H9 (cell line): ENCODE measurements at regions not wholly inside any gene's neighbourhood (a gene's known extent, or its start where the extent isn't known, plus 50 kb on each side); places are given as distances from the start of the nearest gene placed in this dataset.

Experiments used
- DNase-seq: peaks from one replicate; pipeline ENCODE4 v3.0.0-alpha.2; 2017
- H2AFZ ChIP-seq: one replicate; pipeline ENCODE4 v1.6.1; 2013; ENCODE audit warnings: mild to moderate bottlenecking, low read length, control low read depth, moderate library complexity
- H2AK5ac ChIP-seq: 2 replicates; pipeline ENCODE4 v1.6.1; 2013; ENCODE audit warnings: low read length, control low read depth, mixed read lengths; ENCODE audit not compliant: insufficient read length
- H2BK120ac ChIP-seq: one replicate; pipeline ENCODE4 v1.6.1; 2013; ENCODE audit warnings: low read depth, mild to moderate bottlenecking, low read length, control low read depth, inconsistent platforms; ENCODE audit not compliant: poor library complexity, severe bottlenecking
- H2BK12ac ChIP-seq: 2 replicates; pipeline ENCODE4 v1.6.1; 2013; ENCODE audit warnings: low read length, control low read depth, mixed read lengths, low read depth; ENCODE audit not compliant: insufficient read length
- H2BK15ac ChIP-seq: 2 replicates; pipeline ENCODE4 v1.6.1; 2013; ENCODE audit warnings: low read depth, low read length, control low read depth
- H2BK20ac ChIP-seq: one replicate; pipeline ENCODE4 v1.6.1; 2013; ENCODE audit warnings: low read depth, mild to moderate bottlenecking, low read length, control low read depth, inconsistent platforms; ENCODE audit not compliant: poor library complexity, severe bottlenecking
- H2BK5ac ChIP-seq: 2 replicates; pipeline ENCODE4 v1.6.1; 2013; ENCODE audit warnings: low read length, control low read depth, mixed read lengths; ENCODE audit not compliant: insufficient read length
- H3K14ac ChIP-seq: 2 replicates; pipeline ENCODE4 v1.6.1; 2013; ENCODE audit warnings: low read length, control low read depth; ENCODE audit not compliant: insufficient read depth
- H3K18ac ChIP-seq: 2 replicates; pipeline ENCODE4 v1.6.1; 2013; ENCODE audit warnings: low read depth, mild to moderate bottlenecking, mixed read lengths, low read length, control low read depth; ENCODE audit not compliant: insufficient read length
- H3K23ac ChIP-seq: 2 replicates; pipeline ENCODE4 v1.6.1; 2013; ENCODE audit warnings: low read length, control low read depth, mixed read lengths, low read depth; ENCODE audit not compliant: insufficient read length
- H3K23me2 ChIP-seq: 2 replicates; pipeline ENCODE4 v1.6.1; 2013; ENCODE audit warnings: low read depth, mild to moderate bottlenecking, mixed read lengths, low read length, control low read depth; ENCODE audit not compliant: insufficient read length, poor library complexity, severe bottlenecking
- H3K27ac ChIP-seq: 2 replicates; pipeline ENCODE4 v1.5.1; 2013; ENCODE audit warnings: low read length, control low read depth, mixed read lengths, low read depth; ENCODE audit not compliant: insufficient read length
- H3K27me3 ChIP-seq: 2 replicates; pipeline ENCODE4 v1.6.1; 2013; ENCODE audit warnings: low read length, control low read depth, inconsistent platforms; ENCODE audit not compliant: insufficient read depth
- H3K4ac ChIP-seq: 2 replicates; pipeline ENCODE4 v1.6.1; 2013; ENCODE audit warnings: low read depth, mild to moderate bottlenecking, control low read depth, inconsistent platforms, low read length, moderate library complexity
- H3K4me1 ChIP-seq: 2 replicates; pipeline ENCODE4 v1.6.1; 2013; ENCODE audit warnings: low read length, control low read depth, inconsistent platforms; ENCODE audit not compliant: insufficient read depth
- H3K4me2 ChIP-seq: 2 replicates; pipeline ENCODE4 v1.6.1; 2013; ENCODE audit warnings: low read length, control low read depth, mixed read lengths; ENCODE audit not compliant: insufficient read length, insufficient read depth
- H3K56ac ChIP-seq: 2 replicates; pipeline ENCODE4 v1.6.1; 2013; ENCODE audit warnings: low read depth, mild to moderate bottlenecking, mixed read lengths, low read length, control low read depth; ENCODE audit not compliant: insufficient read length
- H3K79me1 ChIP-seq: 2 replicates; pipeline ENCODE4 v1.6.1; 2013; ENCODE audit warnings: low read depth, mild to moderate bottlenecking, moderate library complexity, low read length, control low read depth, inconsistent platforms; ENCODE audit not compliant: insufficient read depth, poor library complexity, severe bottlenecking
- H3K79me2 ChIP-seq: 2 replicates; pipeline ENCODE4 v1.6.1; 2013; ENCODE audit warnings: low read length, control low read depth, inconsistent platforms; ENCODE audit not compliant: insufficient read depth
- H3K9ac ChIP-seq: 2 replicates; pipeline ENCODE4 v1.6.1; 2013; ENCODE audit warnings: low read length, control low read depth, mixed read lengths; ENCODE audit not compliant: insufficient read length; ENCODE audit errors: extremely low read depth
- H3K9me3 ChIP-seq: one replicate; pipeline ENCODE4 v1.6.1; 2013; ENCODE audit warnings: low read depth, low read length, inconsistent platforms; ENCODE audit not compliant: control insufficient read depth
- H3T11ph ChIP-seq: one replicate; pipeline ENCODE4 v1.6.1; 2013; ENCODE audit warnings: mild to moderate bottlenecking, low read length, control low read depth, inconsistent platforms
- H4K20me1 ChIP-seq: one replicate; pipeline ENCODE4 v1.6.1; 2013; ENCODE audit not compliant: control insufficient read depth, insufficient read length, insufficient read depth
- H4K5ac ChIP-seq: 2 replicates; pipeline ENCODE4 v1.6.1; 2013; ENCODE audit warnings: low read depth, mild to moderate bottlenecking, mixed read lengths, low read length, control low read depth; ENCODE audit not compliant: insufficient read length
- H4K8ac ChIP-seq: replicated peaks from 2 replicates; pipeline ENCODE4 v1.6.1; 2013; ENCODE audit warnings: low read length, control low read depth, mixed read lengths, low read depth; ENCODE audit not compliant: insufficient read length
- H4K91ac ChIP-seq: 2 replicates; pipeline ENCODE4 v1.6.1; 2013; ENCODE audit warnings: low read depth, mild to moderate bottlenecking, moderate library complexity, mixed read lengths, low read length, control low read depth; ENCODE audit not compliant: insufficient read length
- H3K27ac Mint-ChIP-seq, 3 experiments: 2 replicates in 2 of 3; 3 replicates in 1 of 3; pipeline ENCODE4 v1.8.0; 2020 to 2021; ENCODE audit warnings: mixed read lengths in 3 of 3, mild to moderate bottlenecking in 1 of 3, moderate library complexity in 1 of 3
- H3K27me3 Mint-ChIP-seq: 2 replicates; pipeline ENCODE4 v1.8.0; 2021; ENCODE audit warnings: low read depth, mild to moderate bottlenecking, moderate library complexity, mixed read lengths
- H3K36me3 Mint-ChIP-seq, 3 experiments: 2 replicates in 2 of 3; 3 replicates in 1 of 3; pipeline ENCODE4 v1.8.0; 2020 to 2021; ENCODE audit warnings: low read depth in 3 of 3, mixed read lengths in 3 of 3; ENCODE audit not compliant: insufficient read depth in 1 of 3
- H3K4me1 Mint-ChIP-seq, 2 experiments: 2 replicates each; pipeline ENCODE4 v1.8.0; 2020; ENCODE audit warnings: mixed read lengths in 2 of 2
- H3K4me3 Mint-ChIP-seq, 2 experiments: 2 replicates in 1 of 2; 3 replicates in 1 of 2; pipeline ENCODE4 v1.8.0; 2020 to 2021; ENCODE audit warnings: mild to moderate bottlenecking in 2 of 2, mixed read lengths in 2 of 2, moderate library complexity in 1 of 2
- H3K9me3 Mint-ChIP-seq, 2 experiments: 2 replicates in 1 of 2; 3 replicates in 1 of 2; pipeline ENCODE4 v1.8.0; 2020; ENCODE audit warnings: mild to moderate bottlenecking in 2 of 2, mixed read lengths in 2 of 2, moderate library complexity in 1 of 2
- CTCF ChIP-seq: fragments of 200-600 bp; sonication (generic); conservative IDR thresholded peaks from 3 replicates; pipeline ENCODE4 v1.8.0; 2021; ENCODE audit warnings: antibody characterized with exemption, mild to moderate bottlenecking
- WGBS: extraction: QIAGEN DNeasy Blood & Tissue Kit; methylation state at CpG from one replicate; pipeline ENCODE4 v1.1.7; 2013; ENCODE audit warnings: missing lambda C conversion rate, low lambda C conversion rate, mixed read lengths; ENCODE audit not compliant: insufficient read length; ENCODE audit errors: extremely low coverage; 5-methylcytosine and 5-hydroxymethylcytosine counted together

- H2BK20ac ChIP-seq, result no peak overlapping the region
- no peak overlapping the region for H3T11ph ChIP-seq
- no peak overlapping the region for H4K8ac ChIP-seq
- peaks cover 4% of the 10 kb centered on the region for H3K9me3 ChIP-seq
- no peak overlapping the region for H2BK120ac ChIP-seq
- H3K23ac ChIP-seq, result no peak overlapping the region
- no peak overlapping the region for H2AFZ ChIP-seq
- no peak overlapping the region for H2BK15ac ChIP-seq
- H2BK12ac ChIP-seq, result no peak overlapping the region
- no peak overlapping the region for H3K18ac ChIP-seq
- no peak overlapping the region for H4K91ac ChIP-seq
- no peaks in the 10 kb centered on the region for H3K79me2 ChIP-seq
- no peak overlapping the region for H3K14ac ChIP-seq
- no peak overlapping the region for H4K5ac ChIP-seq
- H3K4me1 Mint-ChIP-seq, result no peaks in the 10 kb centered on the region
- no peak overlapping the region for H3K9ac ChIP-seq
- H3K4ac ChIP-seq, result no peak overlapping the region
- DNase-seq, result no peak
- H3K4me2 ChIP-seq, result no peak overlapping the region
- H3K27ac Mint-ChIP-seq, result no peak overlapping the region
- no peaks in the 10 kb centered on the region for H3K27me3 ChIP-seq
- no peak overlapping the region for H3K4me3 Mint-ChIP-seq
- H3K56ac ChIP-seq, result no peak overlapping the region
- H4K20me1 ChIP-seq, result no peaks in the 10 kb centered on the region
- no peak for TF ChIP-seq CTCF
- H2BK5ac ChIP-seq, result no peak overlapping the region
- H2AK5ac ChIP-seq, result no peak overlapping the region
- peaks cover 62% of the 10 kb centered on the region for H3K27me3 Mint-ChIP-seq
- no peaks in the 10 kb centered on the region for H3K79me1 ChIP-seq
- peaks cover 31 to 33% of the 10 kb centered on the region in 2 experiments for H3K9me3 Mint-ChIP-seq
- no peak overlapping the region for H3K27ac ChIP-seq
- H3K4me1 ChIP-seq, result no peaks in the 10 kb centered on the region
- H3K23me2 ChIP-seq, result no peaks in the 10 kb centered on the region
- peaks cover 0 to 13% (median 4%) of the 10 kb centered on the region in 3 experiments; a peak in 5 of 7 replicates for H3K36me3 Mint-ChIP-seq
- WGBS, result no CpG with 5 or more reads among the region's 7 CpGs
These were observed 123.5 kb downstream of the IRF8 start for GRCh38 chr16:86022381-86022960.
